SW 1271 (cell line): ENCODE measurements at regions not wholly inside any gene's neighbourhood (a gene's known extent, or its start where the extent isn't known, plus 50 kb on each side); places are given as distances from the start of the nearest gene placed in this dataset.
A peak's percentile ranks its signal among the peaks of the same experiment; 100 is the strongest.
"Not testable (repeated sequence)": the region's sequence is repeated elsewhere in the genome, so short reads cannot be mapped to it uniquely, and the experiment has no call there.

ENCODE experiments used
- DNase-seq, 2 experiments: peaks; one replicate each; lab custom pipeline; 2025; lab: John Stamatoyannopoulos, UW

DNA sequence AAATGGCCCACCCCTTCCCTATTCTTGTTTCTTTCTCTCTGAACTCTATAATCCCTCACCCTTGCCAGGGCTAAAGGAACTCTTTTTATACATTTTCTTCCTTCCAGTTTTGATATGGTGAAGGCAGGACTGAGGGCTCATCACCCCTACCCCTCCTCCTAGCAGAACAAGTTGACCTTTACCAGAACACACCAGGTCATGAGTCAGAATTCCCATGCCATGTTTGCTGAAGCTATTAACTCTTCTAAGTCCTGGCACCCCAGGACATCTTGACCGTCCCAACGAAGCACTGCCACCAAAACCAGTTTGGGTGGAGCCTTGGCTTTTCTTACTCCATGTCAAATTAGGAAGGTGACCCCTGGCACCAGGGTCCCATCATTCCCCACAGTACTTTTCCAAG lies 57.5 kb upstream of the DYNLT3 start:
- no peak for DNase-seq

DNA sequence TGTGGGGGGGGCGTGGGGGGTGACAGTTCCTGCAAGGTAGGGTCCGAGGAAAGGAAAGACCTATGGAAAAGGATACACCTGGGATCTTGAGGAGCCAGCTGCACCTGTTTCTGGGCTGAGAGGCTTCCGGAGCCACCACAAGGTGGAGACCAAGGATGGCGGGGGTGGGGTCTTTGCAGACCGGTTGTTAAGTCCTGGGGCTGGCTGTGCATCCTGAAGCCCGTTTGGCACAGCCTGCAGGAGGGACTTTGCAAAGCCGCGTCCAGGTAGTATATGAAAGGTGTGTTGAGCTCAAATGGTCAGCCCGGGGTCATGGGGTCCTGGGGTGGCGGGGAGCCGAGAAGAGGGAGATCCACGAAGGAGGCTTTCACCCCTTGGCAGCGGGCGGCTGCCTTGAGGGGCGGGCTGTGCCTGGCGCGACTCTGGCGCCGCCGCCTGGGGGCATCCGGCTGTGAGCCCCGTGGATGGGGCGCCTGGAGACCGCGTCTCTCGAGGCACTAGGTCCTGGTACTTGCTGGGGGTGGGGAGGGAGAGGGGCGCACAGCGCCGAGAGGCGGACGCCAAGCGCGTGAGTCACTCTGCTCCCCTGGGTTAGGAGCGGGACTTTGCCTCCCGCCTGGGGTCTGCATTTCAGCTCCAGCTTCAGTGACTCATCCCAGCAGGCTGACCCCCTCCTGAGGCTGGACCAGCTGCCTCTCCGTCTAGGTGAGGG lies 58.2 kb upstream of the DYNLT3 start:
- no peak for DNase-seq

DNA sequence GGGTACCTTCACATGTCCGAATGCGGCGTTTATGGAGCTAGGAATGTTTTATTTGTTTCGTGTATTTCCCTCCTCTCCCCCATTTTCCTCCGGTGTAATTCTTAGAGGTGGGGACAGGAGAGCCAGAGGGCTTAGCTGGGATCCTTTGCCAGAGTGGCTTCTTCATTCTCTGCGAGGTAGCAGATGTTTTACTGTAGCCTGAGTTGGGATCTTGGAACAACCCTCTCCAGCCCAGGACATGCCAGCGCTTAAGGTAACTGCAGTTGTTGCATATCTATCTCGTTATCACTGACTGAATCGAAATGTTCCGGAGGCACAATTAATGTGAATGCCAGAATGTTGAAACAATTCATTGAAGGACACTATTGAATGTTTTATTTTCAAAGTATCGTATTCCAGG lies 59.0 kb upstream of the DYNLT3 start:
- DNase-seq = no peak

DNA sequence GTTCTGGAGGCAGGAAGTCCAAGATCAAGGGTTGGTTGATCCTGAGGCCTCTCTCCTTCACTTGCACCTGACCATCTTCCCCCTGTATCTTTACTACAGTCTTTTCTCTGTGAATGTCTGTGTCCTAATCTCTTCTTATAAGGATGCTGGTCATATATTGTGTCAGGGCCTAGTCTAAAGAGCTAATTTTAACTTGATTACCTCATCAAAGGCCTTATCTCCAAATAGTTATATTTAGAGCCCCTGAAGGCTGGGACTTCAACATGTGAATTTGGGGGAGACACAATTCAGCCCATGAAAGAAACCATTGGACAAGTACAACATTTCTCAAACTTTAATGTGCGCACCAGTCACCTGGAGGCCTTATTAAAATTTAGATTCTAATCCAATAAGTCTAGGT lies 62.8 kb upstream of the DYNLT3 start:
- DNase-seq = no peak

DNA sequence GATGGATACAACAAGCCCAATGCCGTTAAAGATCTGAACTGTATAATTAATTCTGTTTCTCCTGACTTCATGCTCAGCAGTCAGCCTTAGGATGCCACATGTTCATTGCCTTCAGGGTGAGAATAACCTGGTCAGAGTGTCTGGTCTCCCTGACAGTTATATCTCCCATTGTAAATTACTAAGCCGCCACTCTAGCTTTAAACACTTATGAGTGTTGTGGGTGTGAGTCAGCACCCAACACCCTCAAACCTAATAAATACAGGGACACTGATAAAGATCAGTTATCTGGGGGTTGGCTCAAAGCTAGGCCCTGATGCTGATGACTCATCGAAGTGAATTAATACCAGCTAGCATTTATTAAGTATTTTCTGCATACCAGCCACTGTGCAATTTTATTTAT lies 64.9 kb upstream of the DYNLT3 start:
- no peak for DNase-seq

DNA sequence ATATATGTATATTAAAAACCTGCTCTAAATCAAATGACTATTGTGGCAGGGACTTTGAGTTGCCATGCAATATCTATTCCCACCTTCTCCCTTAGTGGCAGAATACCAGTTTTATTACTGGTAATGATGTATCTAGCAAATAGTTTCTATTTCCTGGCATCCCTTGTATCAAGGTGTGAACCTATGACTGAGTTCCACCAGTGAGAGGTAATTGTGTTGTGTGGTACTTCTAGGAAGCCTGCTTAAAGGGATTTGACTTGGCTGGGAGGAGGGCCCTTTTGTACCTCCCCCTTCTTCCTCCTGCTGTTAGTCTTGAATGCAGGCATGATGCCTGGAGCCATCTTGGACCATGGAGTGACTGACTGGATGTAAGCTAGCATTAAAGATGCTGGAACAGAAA lies 65.4 kb upstream of the DYNLT3 start:
- DNase-seq = no peak

DNA sequence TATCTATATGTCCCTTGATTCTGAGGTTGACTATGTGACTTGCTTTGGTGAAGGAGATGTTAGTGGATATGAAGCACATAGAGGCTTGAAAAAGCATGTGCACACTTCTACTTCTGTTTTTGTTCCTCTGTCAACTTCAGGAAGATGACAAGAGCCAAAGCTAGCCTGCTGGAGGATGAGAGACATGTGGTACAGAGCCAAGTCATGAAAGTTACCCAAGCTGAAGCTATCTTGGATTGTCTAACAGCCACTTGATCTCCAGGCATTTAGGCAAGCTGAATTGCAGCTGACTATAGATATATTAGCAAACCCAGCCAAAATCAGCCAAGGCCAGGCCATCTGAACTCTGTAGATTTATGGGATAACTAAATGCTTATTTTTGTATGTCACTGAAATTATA lies 70.8 kb upstream of the DYNLT3 start:
- no peak for DNase-seq

DNA sequence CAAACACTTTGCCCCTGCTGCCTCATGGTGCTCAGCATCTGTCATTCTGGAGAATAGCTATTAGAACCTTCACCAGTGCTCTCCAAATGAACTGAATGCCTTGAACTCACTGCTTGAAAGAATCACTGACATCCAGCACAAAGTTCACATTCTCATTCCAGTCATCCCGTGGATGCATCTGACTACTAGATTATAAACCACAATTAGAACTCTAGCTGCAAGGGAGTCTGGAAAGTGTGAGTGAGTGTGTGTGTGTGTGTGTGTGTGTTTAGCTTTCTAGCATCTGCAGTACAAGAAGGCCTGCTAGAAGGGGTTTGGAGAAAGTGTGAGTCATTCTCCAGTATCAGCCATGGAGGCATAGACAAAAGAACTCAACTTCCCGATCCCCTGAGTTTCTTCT lies 71.3 kb upstream of the DYNLT3 start:
- no peak for DNase-seq

DNA sequence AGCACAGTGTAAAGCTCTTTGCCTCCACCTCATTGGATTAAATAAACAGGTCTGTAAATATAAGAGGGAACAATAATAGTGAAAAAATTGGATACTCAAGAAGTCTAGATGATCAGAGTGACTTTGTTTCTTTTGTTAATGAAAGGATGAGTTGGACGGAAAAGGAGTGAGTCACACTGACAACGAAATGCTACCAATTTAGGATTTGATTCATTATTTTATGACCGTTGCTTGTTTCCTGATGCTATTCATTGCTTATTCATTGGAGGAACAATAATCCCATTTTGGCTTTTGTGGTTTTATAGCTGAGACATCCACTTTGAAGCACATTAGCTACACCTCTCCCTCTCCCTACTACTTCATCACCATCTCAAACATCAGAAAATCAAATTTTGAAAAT lies 74.4 kb upstream of the DYNLT3 start:
- DNase-seq = no peak

DNA sequence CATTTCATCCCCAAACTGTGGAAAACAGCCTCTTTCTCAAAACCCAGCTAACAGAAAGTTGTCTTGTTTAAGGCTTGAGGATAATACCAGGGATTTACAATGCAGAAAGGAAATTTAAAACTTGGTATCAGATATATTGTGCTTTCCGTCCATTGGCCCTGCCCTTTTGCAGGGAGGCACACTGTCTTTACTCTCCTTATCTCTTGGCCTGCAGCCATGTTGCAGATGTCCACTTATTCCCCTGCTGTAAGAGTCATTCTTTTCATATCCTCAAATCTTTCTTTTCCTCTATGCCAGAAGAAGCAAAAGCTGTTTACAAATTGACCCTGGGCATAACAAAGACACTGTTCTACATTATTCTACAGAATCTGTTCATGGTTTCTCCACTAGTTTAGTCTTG lies 75.6 kb upstream of the DYNLT3 start:
- no peak for DNase-seq

DNA sequence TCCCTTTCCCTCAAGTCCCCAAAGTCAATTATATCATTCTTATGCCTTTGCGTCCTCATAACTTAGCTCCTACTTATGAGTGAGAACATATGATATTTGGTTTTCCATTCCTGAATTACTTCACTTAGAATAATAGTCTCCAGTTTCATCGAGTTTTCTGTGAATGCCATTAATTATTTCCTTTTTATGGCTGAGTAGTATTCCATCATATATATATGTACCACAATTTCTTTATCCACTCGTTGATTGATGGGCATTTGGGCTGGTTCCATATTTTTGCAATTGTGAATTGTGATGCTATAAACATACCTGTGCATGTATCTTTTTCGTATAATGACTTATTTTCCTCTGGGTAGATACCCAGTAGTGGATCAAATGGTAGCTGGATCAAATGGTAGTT lies 78.4 kb upstream of the DYNLT3 start:
- DNase-seq = not testable (repeated sequence)

DNA sequence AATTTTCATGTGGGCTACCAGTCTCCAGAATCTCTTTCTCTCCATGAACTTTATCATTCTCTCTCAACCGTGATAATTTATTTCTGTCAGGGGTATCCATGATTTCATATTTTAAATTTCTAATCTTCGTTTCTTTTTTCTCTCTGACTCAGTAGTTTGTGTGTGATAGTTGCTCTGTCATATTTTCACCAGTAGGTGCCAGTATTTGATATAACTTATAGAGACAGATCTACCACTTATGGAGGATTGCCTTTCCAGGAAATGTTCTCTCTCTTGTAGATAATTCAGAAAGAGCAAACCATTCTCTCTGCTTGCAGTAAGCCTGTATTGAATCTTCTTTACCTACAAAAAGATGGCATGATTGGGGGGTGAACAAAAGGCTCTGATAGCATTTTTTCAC lies 79.3 kb upstream of the DYNLT3 start:
- DNase-seq = peak in 1 of 2 experiments; percentile 1

DNA sequence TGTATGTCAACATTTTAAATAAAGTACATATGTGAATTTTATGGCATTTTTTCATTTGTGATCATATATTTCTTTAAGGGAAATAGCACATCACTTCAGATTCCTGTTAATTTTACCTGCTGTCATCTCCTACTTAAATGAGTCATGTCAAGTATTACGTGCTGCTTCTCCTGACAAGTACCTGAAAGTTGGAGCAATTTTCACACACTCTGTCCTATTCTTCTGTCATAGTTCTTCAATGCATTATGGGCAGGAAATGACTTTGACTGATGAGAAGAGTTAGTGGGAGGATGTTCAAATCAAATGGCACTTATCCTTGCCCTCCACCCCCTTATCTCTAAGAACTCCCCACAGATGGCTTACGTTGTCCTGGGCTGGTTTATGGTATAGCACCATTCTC lies 64.2 kb upstream of the SYTL5 start:
- no peak for DNase-seq

DNA sequence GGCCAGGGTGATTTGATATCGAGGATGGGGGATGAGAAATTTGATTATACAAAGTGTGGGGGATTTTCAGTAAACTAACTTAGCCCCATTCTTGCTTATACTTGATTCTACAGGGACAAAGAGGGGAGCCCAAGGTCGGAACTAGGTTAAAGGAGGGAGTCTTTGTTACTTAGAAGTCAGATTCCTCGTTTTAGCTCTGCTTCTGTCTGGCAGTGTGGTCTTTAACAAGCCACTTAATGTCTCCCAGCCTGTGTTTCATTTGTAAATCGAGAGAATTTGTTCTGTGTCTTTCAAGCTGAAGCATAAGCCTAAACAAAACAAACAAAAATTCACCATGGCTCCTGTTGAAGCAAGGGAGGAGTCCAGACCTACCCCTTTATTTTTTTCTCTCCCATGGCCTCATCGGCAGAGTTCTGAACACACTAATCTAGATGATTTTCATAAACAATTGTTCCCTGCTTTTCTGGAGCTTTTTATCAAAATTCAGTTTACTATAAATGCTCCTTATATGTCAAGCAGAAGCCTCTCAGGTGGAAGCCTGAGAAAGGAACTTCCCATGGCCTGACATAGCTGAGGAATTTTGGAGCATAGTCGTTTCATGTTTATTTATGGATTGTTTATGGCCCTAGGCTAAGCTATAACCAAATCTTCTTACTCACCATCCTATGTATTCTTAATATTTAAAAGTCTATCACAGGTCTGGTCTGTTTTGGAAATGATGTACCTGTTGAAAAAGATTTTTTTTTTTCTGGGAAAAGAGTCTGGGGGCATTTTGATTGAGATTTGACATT lies 62.6 kb upstream of the SYTL5 start:
- DNase-seq = no peak

DNA sequence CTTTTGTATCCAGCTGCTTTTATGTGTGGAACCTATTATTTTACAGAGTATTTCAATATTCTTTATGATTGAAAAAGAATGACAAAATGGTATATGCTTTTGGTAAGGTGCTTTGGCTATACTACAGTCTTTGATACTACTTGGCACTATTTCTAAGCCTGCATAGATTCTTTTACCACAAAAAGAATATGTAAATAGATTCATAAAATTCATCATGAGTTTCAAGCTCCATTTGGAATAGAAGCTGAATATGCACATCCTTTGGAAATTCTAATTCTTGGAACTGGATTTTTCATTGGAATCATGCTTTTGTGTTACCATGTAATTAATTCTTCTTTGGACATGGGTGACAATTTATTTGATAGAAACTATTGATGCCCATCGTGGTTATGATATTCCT lies 60.2 kb upstream of the SYTL5 start:
- DNase-seq = no peak

DNA sequence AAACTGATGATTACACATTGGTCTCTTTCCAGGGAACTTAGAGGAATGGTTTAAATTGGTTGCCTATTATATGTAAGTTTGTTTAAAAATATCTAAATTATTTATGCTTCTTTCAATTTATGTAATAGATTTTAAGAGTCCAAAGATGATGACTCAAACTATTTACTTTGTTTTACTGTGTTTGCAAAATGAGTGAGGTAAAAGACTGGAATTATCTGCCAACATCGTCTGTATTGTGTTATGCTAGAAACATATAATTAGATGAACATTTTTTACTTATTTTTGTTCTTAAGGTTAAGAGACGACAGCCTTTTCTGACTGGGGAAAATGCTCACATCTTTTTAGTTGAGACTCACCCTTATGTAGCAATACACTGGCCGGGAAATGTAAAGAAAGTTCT lies 51.1 kb upstream of the SYTL5 start:
- no peak for DNase-seq

DNA sequence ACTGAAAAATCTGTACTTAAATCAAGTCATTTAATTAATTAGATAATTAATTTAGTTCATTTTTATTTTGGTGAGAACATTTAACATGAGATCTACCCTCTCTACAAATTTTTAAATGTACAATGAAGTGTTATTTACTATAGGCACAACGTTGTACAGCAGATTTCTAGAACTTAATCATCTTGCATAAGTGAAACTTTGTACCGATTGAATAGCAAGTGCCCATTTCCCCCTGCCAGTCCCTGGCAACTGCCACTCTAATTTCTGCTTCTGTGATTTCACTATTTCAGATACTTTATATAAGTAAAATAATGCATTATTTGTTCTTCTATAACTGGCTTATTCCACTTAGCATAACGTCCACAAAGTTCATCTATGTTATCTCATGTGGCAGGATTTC lies 50.1 kb upstream of the SYTL5 start:
- DNase-seq = no peak
